ENCODE measurements at regions not wholly inside any gene's neighbourhood (a gene's known extent, or its start where the extent isn't known, plus 50 kb on each side); places are given as distances from the start of the nearest gene placed in this dataset.
"Not testable (repeated sequence)": the region's sequence is repeated elsewhere in the genome, so short reads cannot be mapped to it uniquely, and the experiment has no call there.

- no peak for DNase-seq (ENCODE audit: low read depth)
These were observed 220.7 kb downstream of the NDUFA10 start for GRCh38 chr2:239804161-239805042.

DNA sequence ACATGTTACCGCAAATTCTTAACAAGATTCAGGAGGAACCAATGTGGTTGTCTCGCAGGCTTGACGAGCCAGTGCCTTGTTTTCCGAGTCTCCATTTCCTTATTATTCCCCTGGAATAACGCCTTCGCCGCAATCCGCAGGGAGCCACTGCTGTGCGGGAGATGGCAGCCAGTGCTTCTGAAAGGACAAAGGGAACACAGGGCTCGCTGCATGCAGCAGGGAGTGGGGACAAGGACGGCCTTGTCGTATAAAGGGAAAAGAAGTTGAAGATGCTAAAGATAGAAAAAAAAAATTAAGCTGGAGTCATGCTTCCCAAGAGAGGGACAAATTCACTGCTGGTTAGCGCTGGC lies 221.4 kb downstream of the NDUFA10 start:
- no peak for DNase-seq (ENCODE audit: low read depth)

DNA sequence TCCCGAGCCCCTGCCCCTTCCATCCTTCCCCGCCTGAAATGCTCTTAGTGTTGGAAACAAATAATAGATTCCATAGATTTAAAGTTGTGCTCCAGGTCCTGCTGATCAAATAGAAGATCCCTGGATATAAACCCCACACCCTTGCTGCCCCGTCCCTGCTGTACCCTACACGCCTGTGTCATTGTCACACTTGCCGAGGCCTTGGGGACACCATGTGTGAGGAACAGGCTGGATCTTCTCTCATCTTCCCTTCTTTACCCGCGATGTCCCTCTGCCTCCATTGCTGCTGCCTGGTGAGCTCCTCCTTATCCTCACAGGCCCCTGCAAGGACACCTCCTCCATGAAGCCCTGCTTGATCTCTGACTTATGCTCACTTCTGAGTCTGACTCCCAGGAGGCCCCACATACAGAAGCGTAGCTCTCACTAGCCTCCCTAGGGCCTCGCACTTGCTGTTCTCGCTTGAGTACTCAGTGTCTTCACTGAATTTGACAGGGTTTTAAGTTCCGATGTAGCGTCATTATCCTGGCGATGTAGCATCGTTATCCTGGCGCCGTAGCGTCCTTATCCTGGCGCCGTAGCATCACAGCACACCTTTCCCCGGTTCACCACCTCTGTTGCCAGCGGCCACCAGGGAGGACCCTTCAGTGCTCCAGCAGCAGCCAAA lies 221.9 kb downstream of the NDUFA10 start:
- no peak for DNase-seq (ENCODE audit: low read depth)

- no peak for DNase-seq (ENCODE audit: low read depth)
These were observed 222.9 kb downstream of the NDUFA10 start for GRCh38 chr2:239802185-239802649.

GRCh38 chr2:239801404-239802184 lies 223.5 kb downstream of the NDUFA10 start:
- no peak for DNase-seq (ENCODE audit: low read depth)

- DNase-seq (ENCODE audit: low read depth): no peak
These were observed 224.3 kb downstream of the NDUFA10 start for GRCh38 chr2:239800785-239801386.

DNA sequence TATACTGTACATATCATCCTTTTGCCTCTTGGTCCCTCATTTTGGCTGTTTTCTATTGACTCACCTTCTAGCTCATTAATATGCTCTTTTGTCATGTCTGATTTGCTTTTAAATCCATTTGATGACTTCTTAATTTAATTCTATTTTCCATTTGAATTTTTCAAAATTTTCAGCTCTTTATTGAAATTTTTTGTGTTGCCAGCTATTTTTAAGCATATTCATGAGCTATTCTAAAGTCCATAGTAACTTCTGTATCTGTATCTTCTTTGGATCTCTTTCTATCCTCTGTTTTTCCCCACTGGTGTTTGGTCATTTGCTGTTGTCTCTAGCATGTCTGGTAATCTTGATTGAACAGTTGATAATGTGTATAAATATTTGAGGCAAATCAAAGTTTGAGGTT lies 227.8 kb downstream of the NDUFA10 start:
- DNase-seq (ENCODE audit: low read depth): no peak

GRCh38 chr2:239795761-239796160 lies 229.4 kb downstream of the NDUFA10 start:
- DNase-seq (ENCODE audit: low read depth): not testable (repeated sequence)

- no peak for DNase-seq (ENCODE audit: low read depth)
These were observed 231.3 kb downstream of the NDUFA10 start for GRCh38 chr2:239793836-239794235.

DNA sequence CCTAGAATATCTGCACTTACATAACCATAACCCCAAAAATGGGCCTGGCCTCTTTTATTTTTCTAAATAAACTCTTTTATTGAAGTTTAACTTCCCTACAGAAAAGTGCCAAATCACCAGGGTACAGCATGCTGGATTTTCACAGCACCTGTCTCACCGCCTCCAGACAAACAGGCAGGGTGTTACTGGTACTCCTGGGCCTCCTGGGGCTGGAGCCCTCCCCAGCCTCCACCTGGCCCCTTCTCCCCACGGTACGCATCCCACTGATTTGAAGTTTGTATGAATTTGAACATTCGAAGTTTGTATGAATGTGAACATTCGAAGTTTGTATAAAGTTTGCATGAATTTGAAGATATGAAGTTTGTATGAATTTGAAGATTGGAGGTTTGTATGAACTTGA lies 232.1 kb downstream of the NDUFA10 start:
- DNase-seq (ENCODE audit: low read depth): no peak

DNA sequence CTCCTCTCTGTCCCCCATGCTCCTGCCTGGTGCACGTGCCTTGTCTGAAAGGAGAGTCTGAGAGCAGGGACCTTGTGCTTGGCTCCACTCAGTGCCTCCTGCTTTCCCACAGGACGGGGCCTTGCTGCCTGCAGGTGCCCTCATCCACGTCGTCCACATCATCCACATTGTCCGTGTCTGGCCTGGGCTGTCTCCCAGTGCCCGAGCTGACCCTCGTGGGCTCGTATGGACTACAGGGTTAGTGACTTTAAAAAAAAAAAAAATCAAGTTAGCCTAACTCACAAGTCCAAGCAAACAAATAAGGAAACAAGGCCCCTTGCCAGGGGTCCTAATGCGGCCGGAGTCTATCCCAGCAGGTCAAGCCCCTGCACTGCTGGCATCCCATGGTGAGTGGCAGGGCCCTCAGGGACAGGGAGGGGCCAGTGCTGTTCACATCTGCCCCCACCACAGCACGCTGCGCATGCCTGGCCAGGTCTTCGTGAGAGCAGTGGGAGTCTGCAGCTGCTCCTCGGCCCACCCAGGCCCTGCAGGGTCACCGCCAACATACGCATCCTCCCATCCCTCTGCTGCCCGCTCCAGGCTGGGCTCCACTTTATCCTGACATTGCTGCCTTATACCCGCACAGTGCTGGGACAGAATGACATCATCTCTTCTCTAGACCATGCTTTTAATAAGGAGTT lies 232.6 kb downstream of the NDUFA10 start:
- DNase-seq (ENCODE audit: low read depth): no peak

GRCh38 chr2:239791526-239792404 lies 233.4 kb downstream of the NDUFA10 start:
- DNase-seq (ENCODE audit: low read depth): no peak

- DNase-seq (ENCODE audit: low read depth): no peak
These were observed 234.4 kb downstream of the NDUFA10 start for GRCh38 chr2:239790721-239791120.

- DNase-seq (ENCODE audit: low read depth): no peak
These were observed 234.8 kb downstream of the NDUFA10 start for GRCh38 chr2:239790313-239790712.

DNA sequence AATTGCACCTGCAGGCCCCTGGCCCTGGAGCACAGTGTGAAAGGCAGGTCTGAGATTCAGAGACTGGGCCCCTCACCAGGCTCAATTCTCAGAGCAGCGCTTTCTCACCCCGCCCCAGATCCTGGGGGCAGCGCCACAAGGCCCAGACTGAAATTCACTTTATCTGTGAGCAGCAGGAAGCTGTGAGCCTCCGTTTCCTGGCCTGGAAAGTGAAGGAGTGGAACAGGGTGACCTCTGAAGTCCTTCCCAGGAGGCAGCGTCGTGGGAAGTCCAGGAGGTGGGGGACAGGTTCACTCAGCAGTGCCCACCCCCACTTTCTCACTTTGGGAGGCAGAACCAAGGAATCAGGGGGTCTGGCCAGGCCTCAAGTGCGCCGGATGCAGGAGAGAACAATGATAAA lies 235.4 kb downstream of the NDUFA10 start:
- no peak for DNase-seq (ENCODE audit: low read depth)

- DNase-seq (ENCODE audit: low read depth): no peak
These were observed 236.5 kb downstream of the NDUFA10 start for GRCh38 chr2:239788576-239789098.

DNA sequence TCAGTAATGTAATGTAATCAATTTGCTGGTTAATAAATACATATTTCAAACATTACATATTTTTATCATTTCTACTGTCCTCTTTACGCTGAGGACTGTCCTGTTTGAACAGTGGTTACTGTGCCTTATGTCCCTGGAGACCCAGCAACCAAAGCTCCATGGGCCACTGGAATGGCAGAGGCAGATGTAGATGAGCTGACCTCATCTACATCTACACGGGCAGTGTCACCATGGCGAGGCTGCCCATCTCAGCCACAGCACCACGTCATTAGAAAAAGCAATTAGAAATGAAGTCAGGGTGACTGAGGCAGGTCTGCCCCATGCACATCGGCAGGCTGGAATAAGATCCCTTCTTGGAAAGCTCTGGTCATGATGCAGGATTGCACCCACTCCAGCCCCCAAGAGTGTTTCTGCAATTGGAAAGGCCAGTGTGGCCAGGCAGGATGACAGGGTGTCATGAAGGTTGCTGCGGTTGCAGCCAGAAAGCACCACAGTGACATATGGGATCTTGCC lies 237.5 kb downstream of the NDUFA10 start:
- no peak for DNase-seq (ENCODE audit: low read depth)

DNA sequence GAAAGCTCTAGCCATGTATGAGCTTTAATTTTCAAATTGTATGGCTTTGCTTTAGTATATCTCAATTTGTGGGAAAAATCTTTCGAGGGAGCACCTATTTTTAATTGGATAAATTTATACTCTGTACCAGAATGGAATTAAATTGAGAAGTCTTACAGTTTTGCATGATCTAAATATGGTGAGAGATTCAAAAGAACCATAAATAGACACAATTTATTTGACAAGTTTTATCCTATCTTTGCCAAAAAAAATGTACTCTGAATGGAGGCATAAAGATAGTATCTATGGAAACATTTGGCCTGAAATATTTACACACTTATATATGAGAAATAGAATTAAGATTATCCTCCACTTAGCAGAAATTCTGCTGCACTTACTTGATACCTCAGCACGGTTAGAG lies 238.4 kb downstream of the NDUFA10 start:
- no peak for DNase-seq (ENCODE audit: low read depth)

GRCh38 chr2:239781454-239781853 lies 243.7 kb downstream of the NDUFA10 start:
- DNase-seq (ENCODE audit: low read depth): no peak
